SK-N-SH treated with all-trans-retinoic acid at 6 μM for 48 hours (cell line): ENCODE measurements at regions not wholly inside any gene's neighbourhood (a gene's known extent, or its start where the extent isn't known, plus 50 kb on each side); places are given as distances from the start of the nearest gene placed in this dataset.

Experiments
- ATAC-seq: fragments of 200-7000 bp; cut with Tn5 transposase; 3 replicates; pipeline ENCODE4 v1.9.1; 2020; ENCODE audit warnings: mild to moderate bottlenecking, moderate library complexity
- ARNTL ChIP-seq: fragments of 450-650 bp; formaldehyde crosslinking; IDR thresholded peaks from 2 replicates; pipeline ENCODE4 v1.5.0; 2020; ENCODE audit warnings: low read depth, mild to moderate bottlenecking, moderate library complexity, borderline replicate concordance
- BACH2 ChIP-seq: fragments of 250-450 bp; sonication (Bioruptor Pico); IDR thresholded peaks from 2 replicates; pipeline ENCODE4 v1.9.0; 2021; ENCODE audit warnings: mild to moderate bottlenecking, borderline replicate concordance
- CSDC2 ChIP-seq: fragments of 250-450 bp; sonication (Bioruptor Pico); IDR thresholded peaks from 2 replicates; pipeline ENCODE4 v1.5.0; 2020; ENCODE audit warnings: mild to moderate bottlenecking, moderate library complexity
- GLIS3 ChIP-seq: fragments of 250-450 bp; sonication (Bioruptor Pico); IDR thresholded peaks from 2 replicates; pipeline ENCODE4 v1.5.0; 2020; ENCODE audit warnings: mild to moderate bottlenecking, moderate library complexity
- ISL1 ChIP-seq: fragments of 250-450 bp; sonication (Bioruptor Pico); IDR thresholded peaks from 2 replicates; pipeline ENCODE4 v2.1.2; 2022; ENCODE audit warnings: mild to moderate bottlenecking, moderate library complexity
- OSR1 ChIP-seq: fragments of 250-450 bp; sonication (Bioruptor Pico); IDR thresholded peaks from 2 replicates; pipeline ENCODE4 v1.8.0; 2022; ENCODE audit warnings: moderate library complexity, mild to moderate bottlenecking, inconsistent platforms
- PPARA ChIP-seq: fragments of 250-450 bp; sonication (Bioruptor Pico); IDR thresholded peaks from 2 replicates; pipeline ENCODE4 v1.5.0; 2020; ENCODE audit warnings: mild to moderate bottlenecking, borderline replicate concordance
- SNAI2 ChIP-seq: fragments of 250-450 bp; sonication (Bioruptor Pico); IDR thresholded peaks from 2 replicates; pipeline ENCODE4 v1.5.0; 2020; ENCODE audit warnings: mild to moderate bottlenecking, moderate library complexity
- TCF4 ChIP-seq: fragments of 250-450 bp; sonication (Bioruptor Pico); IDR thresholded peaks from 2 replicates; pipeline ENCODE4 v1.8.0; 2021; ENCODE audit warnings: mild to moderate bottlenecking, moderate library complexity, borderline replicate concordance
- TOX ChIP-seq: fragments of 250-450 bp; sonication (Bioruptor Pico); IDR thresholded peaks from 2 replicates; pipeline ENCODE4 v1.8.0; 2021; ENCODE audit warnings: mild to moderate bottlenecking, moderate library complexity, borderline replicate concordance
- ZC3H10 ChIP-seq: fragments of 250-450 bp; sonication (Bioruptor Pico); IDR thresholded peaks from 2 replicates; pipeline ENCODE4 v1.5.1; 2021; ENCODE audit warnings: mild to moderate bottlenecking, moderate library complexity
- ZFP3 ChIP-seq: fragments of 250-450 bp; sonication (Bioruptor Pico); IDR thresholded peaks from 2 replicates; pipeline ENCODE4 v1.5.0; 2020; ENCODE audit warnings: mild to moderate bottlenecking, moderate library complexity
- ZNF565 ChIP-seq: fragments of 450-650 bp; formaldehyde crosslinking; conservative IDR thresholded peaks from 2 replicates; pipeline ENCODE4 v1.5.0; 2020; ENCODE audit warnings: low read depth, mild to moderate bottlenecking, moderate library complexity
- ZNF8 ChIP-seq: fragments of 450-650 bp; formaldehyde crosslinking; IDR thresholded peaks from 2 replicates; pipeline ENCODE4 v1.5.0; 2020; ENCODE audit warnings: mild to moderate bottlenecking, moderate library complexity
- TF ChIP-seq, protein P1 (sequence below): fragments of 250-450 bp; sonication (Bioruptor Pico); IDR thresholded peaks from 2 replicates; pipeline ENCODE4 v1.8.0; 2021; ENCODE audit warnings: low read depth, mild to moderate bottlenecking, moderate library complexity, borderline replicate concordance
- TF ChIP-seq, protein P2 (sequence below): fragments of 250-450 bp; sonication (Bioruptor Pico); IDR thresholded peaks from 2 replicates; pipeline ENCODE4 v1.5.0; 2020; ENCODE audit warnings: mild to moderate bottlenecking, moderate library complexity
- TF ChIP-seq, protein P3 (sequence below): fragments of 250-450 bp; sonication (Bioruptor Pico); IDR thresholded peaks from 2 replicates; pipeline ENCODE4 v1.5.1; 2021; ENCODE audit warnings: mild to moderate bottlenecking, moderate library complexity
- TF ChIP-seq, protein P4 (sequence below): fragments of 250-450 bp; sonication (Bioruptor Pico); IDR thresholded peaks from 2 replicates; pipeline ENCODE4 v1.8.0; 2020; ENCODE audit warnings: mild to moderate bottlenecking, moderate library complexity, borderline replicate concordance

DNA sequence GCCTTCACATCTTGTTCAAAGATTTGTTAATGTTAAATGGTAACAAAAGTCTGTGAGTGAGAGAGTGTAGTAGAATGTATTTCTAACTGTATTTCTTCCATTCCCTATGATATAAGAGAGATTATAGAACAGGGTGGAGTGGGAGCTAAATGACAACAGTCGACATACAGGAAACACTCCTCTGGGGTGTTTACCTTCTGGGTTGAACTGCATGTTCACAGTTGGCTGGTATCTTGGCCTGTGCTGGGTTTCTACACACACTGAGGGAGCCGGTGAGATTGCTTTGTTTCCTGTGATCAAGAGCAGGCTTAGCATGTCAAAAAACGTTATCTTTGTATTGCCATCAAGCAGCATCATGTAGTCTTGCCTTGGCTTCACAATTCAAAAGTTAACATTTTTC is 274.3 kb upstream of the FAR2 start:
- TF ChIP-seq ISL1 (CRISPR knock-in tag), result no peak
- TF ChIP-seq, protein P1, sequence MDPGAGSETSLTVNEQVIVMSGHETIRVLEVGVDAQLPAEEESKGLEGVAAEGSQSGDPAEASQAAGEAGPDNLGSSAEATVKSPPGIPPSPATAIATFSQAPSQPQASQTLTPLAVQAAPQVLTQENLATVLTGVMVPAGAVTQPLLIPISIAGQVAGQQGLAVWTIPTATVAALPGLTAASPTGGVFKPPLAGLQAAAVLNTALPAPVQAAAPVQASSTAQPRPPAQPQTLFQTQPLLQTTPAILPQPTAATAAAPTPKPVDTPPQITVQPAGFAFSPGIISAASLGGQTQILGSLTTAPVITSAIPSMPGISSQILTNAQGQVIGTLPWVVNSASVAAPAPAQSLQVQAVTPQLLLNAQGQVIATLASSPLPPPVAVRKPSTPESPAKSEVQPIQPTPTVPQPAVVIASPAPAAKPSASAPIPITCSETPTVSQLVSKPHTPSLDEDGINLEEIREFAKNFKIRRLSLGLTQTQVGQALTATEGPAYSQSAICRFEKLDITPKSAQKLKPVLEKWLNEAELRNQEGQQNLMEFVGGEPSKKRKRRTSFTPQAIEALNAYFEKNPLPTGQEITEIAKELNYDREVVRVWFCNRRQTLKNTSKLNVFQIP (CRISPR knock-in tag), result no peak
- TF ChIP-seq, all 23 proteins: peak for 0
- ATAC-seq, result no peak

DNA sequence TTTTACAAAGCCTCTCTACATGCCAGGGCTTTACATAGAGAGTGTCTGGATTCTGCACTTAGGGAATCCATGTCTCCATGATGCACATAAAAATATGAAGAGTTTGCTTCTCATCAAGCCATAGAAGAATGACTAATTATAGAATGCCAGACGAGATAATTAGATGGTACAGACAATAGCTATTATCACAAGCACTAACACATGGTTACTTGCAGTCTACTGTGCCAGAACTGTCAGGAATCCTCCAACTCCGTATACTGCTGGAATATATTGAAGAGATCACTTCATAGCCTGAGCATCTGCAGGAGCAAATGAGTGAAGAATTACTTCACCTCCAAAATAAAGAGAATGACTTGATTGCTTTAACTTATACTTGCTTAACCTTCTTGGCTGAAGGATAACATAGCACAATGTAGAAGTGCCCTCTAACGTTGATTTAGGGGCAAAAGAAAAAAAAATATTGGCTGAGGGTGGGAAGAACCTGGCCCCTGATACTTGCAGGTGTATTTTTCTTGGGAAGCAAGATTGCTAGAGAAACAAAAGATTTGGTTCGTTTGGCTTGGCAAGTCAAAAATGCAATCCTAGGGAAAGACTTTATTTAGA is 272.8 kb upstream of the FAR2 start:
- no peak; the same call in 2 of the 3 replicates for ATAC-seq
- TF ChIP-seq, protein P2, sequence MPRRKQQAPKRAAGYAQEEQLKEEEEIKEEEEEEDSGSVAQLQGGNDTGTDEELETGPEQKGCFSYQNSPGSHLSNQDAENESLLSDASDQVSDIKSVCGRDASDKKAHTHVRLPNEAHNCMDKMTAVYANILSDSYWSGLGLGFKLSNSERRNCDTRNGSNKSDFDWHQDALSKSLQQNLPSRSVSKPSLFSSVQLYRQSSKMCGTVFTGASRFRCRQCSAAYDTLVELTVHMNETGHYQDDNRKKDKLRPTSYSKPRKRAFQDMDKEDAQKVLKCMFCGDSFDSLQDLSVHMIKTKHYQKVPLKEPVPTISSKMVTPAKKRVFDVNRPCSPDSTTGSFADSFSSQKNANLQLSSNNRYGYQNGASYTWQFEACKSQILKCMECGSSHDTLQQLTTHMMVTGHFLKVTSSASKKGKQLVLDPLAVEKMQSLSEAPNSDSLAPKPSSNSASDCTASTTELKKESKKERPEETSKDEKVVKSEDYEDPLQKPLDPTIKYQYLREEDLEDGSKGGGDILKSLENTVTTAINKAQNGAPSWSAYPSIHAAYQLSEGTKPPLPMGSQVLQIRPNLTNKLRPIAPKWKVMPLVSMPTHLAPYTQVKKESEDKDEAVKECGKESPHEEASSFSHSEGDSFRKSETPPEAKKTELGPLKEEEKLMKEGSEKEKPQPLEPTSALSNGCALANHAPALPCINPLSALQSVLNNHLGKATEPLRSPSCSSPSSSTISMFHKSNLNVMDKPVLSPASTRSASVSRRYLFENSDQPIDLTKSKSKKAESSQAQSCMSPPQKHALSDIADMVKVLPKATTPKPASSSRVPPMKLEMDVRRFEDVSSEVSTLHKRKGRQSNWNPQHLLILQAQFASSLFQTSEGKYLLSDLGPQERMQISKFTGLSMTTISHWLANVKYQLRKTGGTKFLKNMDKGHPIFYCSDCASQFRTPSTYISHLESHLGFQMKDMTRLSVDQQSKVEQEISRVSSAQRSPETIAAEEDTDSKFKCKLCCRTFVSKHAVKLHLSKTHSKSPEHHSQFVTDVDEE (CRISPR knock-in tag), result no peak; the same call in 1 of the 2 replicates
- no peak for TF ChIP-seq SNAI2 (CRISPR knock-in tag)
- TF ChIP-seq ZC3H10 (CRISPR knock-in tag), result no peak
- no peak for TF ChIP-seq TCF4
- TF ChIP-seq ZNF565 (CRISPR knock-in tag), result no peak
- no peak for TF ChIP-seq TOX (CRISPR knock-in tag)
- TF ChIP-seq ZFP3, result no peak
- TF ChIP-seq, protein P3, sequence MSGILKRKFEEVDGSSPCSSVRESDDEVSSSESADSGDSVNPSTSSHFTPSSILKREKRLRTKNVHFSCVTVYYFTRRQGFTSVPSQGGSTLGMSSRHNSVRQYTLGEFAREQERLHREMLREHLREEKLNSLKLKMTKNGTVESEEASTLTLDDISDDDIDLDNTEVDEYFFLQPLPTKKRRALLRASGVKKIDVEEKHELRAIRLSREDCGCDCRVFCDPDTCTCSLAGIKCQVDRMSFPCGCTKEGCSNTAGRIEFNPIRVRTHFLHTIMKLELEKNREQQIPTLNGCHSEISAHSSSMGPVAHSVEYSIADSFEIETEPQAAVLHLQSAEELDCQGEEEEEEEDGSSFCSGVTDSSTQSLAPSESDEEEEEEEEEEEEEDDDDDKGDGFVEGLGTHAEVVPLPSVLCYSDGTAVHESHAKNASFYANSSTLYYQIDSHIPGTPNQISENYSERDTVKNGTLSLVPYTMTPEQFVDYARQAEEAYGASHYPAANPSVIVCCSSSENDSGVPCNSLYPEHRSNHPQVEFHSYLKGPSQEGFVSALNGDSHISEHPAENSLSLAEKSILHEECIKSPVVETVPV, result no peak
- no peak for TF ChIP-seq ZNF8 (CRISPR knock-in tag)
- TF ChIP-seq CSDC2, result no peak
- no peak for TF ChIP-seq BACH2 (CRISPR knock-in tag)

DNA sequence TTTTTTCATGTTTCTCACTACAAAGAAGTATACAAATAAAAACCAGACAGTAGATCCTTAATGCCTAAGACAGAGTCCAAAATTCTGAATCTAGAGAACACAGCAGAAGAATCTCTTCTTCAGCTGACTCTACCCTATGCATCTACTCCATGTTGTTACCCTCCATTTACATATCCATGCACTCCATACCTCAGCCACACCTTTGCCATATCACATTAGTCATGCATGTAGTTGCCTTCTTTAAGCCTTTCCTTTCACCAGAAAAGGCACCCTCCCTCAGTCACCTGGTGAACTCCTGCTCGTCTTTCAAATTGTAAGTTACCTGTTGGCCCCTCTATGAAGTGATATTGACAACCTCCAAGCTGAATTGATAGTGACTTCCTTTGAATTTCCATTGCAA is 271.2 kb upstream of the FAR2 start:
- no peak for ATAC-seq
- no peak for TF ChIP-seq GLIS3 (CRISPR knock-in tag)
- TF ChIP-seq, protein P4, sequence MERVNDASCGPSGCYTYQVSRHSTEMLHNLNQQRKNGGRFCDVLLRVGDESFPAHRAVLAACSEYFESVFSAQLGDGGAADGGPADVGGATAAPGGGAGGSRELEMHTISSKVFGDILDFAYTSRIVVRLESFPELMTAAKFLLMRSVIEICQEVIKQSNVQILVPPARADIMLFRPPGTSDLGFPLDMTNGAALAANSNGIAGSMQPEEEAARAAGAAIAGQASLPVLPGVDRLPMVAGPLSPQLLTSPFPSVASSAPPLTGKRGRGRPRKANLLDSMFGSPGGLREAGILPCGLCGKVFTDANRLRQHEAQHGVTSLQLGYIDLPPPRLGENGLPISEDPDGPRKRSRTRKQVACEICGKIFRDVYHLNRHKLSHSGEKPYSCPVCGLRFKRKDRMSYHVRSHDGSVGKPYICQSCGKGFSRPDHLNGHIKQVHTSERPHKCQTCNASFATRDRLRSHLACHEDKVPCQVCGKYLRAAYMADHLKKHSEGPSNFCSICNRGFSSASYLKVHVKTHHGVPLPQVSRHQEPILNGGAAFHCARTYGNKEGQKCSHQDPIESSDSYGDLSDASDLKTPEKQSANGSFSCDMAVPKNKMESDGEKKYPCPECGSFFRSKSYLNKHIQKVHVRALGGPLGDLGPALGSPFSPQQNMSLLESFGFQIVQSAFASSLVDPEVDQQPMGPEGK (CRISPR knock-in tag), result no peak
- no peak for TF ChIP-seq SNAI2 (CRISPR knock-in tag)
- TF ChIP-seq OSR1 (CRISPR knock-in tag), result no peak
- no peak for TF ChIP-seq ZNF8 (CRISPR knock-in tag)
- no peak for TF ChIP-seq ZFP3
- TF ChIP-seq ARNTL (CRISPR knock-in tag), result no peak
- TF ChIP-seq PPARA (CRISPR knock-in tag), result no peak
- no peak for TF ChIP-seq ZNF565 (CRISPR knock-in tag)
- TF ChIP-seq, protein P2 (CRISPR knock-in tag), result no peak
- TF ChIP-seq BACH2 (CRISPR knock-in tag), result no peak
- no peak for TF ChIP-seq ZC3H10 (CRISPR knock-in tag)
- TF ChIP-seq, protein P3, result no peak
- TF ChIP-seq, protein P1 (CRISPR knock-in tag), result no peak
- no peak for TF ChIP-seq TCF4
